Osteoblast (primary cell): ENCODE measurements at regions not wholly inside any gene's neighbourhood (a gene's known extent, or its start where the extent isn't known, plus 50 kb on each side); places are given as distances from the start of the nearest gene placed in this dataset.

Experiments
- DNase-seq: peaks from one replicate; pipeline ENCODE4 v3.0.0; 2011; ENCODE audit warnings: low spot score, mixed read lengths; ENCODE audit not compliant: insufficient read length; ENCODE audit errors: missing footprints
- H2AFZ ChIP-seq: 2 replicates; pipeline ENCODE4 v1.6.0; 2011; ENCODE audit warnings: mild to moderate bottlenecking, low read length
- H3K27ac ChIP-seq: 2 replicates; pipeline ENCODE4 v1.5.1; 2011; ENCODE audit warnings: mild to moderate bottlenecking, low read depth, low read length, moderate library complexity
- H3K27me3 ChIP-seq: 2 replicates; pipeline ENCODE4 v1.6.0; 2012; ENCODE audit warnings: mild to moderate bottlenecking, control low read depth, inconsistent platforms, low read length, moderate library complexity; ENCODE audit not compliant: insufficient read depth
- H3K36me3 ChIP-seq: 2 replicates; pipeline ENCODE4 v1.5.1; 2011; ENCODE audit warnings: mild to moderate bottlenecking, low read length, control low read depth, moderate library complexity; ENCODE audit not compliant: insufficient read depth
- H3K4me1 ChIP-seq: 2 replicates; pipeline ENCODE4 v1.5.1; 2011; ENCODE audit warnings: mild to moderate bottlenecking, low read length, control low read depth, moderate library complexity; ENCODE audit not compliant: insufficient read depth
- H3K4me2 ChIP-seq: 2 replicates; pipeline ENCODE4 v1.6.0; 2011; ENCODE audit warnings: mild to moderate bottlenecking, low read length; ENCODE audit not compliant: insufficient read depth
- H3K4me3 ChIP-seq: fragments of 200-600 bp; sonication (generic); 3 replicates; pipeline ENCODE4 v1.5.1; 2012; ENCODE audit warnings: mild to moderate bottlenecking, low read length, inconsistent platforms; ENCODE audit not compliant: insufficient read depth
- H3K79me2 ChIP-seq: 2 replicates; pipeline ENCODE4 v1.6.0; 2012; ENCODE audit warnings: mild to moderate bottlenecking, low read length, control low read depth, inconsistent platforms; ENCODE audit not compliant: insufficient read depth
- H3K9me3 ChIP-seq: 2 replicates; pipeline ENCODE4 v1.5.1; 2011; ENCODE audit warnings: low read depth, low read length, control low read depth
- H4K20me1 ChIP-seq: 2 replicates; pipeline ENCODE4 v1.6.0; 2012; ENCODE audit warnings: mild to moderate bottlenecking, low read length, control low read depth; ENCODE audit not compliant: insufficient read depth
- CTCF ChIP-seq: IDR thresholded peaks from 2 replicates; pipeline ENCODE4 v1.5.1; 2011; ENCODE audit warnings: mild to moderate bottlenecking, low read depth, low read length, moderate library complexity; ENCODE audit errors: extremely low read depth

- no peak for TF ChIP-seq CTCF
- H3K27ac ChIP-seq: no peak overlapping the region
- no peaks in the 10 kb centered on the region for H3K9me3 ChIP-seq
- H4K20me1 ChIP-seq: no peaks in the 10 kb centered on the region
- no peak for DNase-seq
- H3K79me2 ChIP-seq: no peaks in the 10 kb centered on the region
- H2AFZ ChIP-seq: no peak overlapping the region
- no peaks in the 10 kb centered on the region for H3K36me3 ChIP-seq
- no peaks in the 10 kb centered on the region for H3K27me3 ChIP-seq
- H3K4me3 ChIP-seq: no peak overlapping the region
- H3K4me2 ChIP-seq: no peak overlapping the region
- no peaks in the 10 kb centered on the region for H3K4me1 ChIP-seq
These were observed 463.9 kb upstream of the ATP2B1 start for GRCh38 chr12:90172524-90172923.

DNA sequence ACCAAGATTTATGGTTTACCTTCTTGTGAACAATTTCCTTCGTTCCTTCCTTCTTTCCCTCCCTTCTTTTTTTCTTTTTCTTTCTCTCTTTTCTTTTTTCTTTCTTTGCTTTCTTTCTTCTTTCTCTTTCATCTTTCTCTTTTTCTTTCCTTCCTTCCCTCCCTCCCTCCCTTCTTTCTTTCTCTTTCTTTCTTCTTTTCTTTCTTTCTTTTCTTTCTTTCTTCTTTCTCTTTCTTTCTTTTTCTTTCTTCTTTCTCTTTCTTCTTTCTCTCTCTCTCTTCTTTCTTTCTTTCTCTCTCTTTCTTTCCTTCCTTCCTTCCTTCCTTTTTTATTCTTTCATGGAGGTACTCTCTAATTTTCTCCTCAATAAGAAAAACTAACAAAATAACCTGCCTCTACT is 462.1 kb upstream of the ATP2B1 start:
- no peak for TF ChIP-seq CTCF
- Histone ChIP-seq H3K79me2 (no peaks in the 10 kb centered on the region), H2AFZ (no peak overlapping the region), H3K27ac (no peak overlapping the region), H3K36me3 (no peaks in the 10 kb centered on the region), H3K4me2 (no peak overlapping the region), H3K4me1 (no peaks in the 10 kb centered on the region), H3K9me3 (no peaks in the 10 kb centered on the region), H4K20me1 (no peaks in the 10 kb centered on the region), H3K4me3 (no peak overlapping the region), H3K27me3 (no peaks in the 10 kb centered on the region)
- no peak for DNase-seq

DNA sequence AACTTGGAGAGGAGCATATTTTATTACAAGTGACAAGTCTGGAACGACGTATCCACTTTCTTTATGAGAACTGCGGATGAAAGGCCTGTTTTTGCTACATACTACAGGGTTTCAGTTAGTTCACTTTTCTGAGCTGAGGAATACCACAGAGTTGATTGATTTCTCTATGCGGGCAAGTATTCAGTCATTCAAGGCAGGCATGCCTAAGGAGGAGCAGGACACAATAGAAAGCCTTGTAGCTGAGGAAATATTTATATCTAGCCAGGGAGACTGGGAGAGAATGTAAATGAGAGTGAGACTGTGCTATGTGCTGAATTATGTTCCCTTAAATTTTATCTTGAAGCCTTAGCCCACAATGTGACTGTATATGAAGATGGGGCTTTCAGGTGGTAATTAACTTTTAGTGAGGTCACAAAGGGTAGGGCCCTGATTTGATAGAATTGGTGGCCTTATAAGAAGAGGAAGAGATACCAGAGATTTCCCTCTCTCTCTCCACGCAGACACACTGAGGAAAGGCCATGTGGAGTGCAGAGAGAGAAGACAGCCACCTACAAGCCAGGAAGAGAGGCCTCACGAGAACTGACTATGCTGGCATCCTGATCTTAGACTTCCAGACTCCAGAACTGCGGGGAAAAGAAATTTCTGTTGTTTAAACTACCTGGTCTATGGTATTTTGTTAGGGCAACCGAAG is 459.0 kb upstream of the ATP2B1 start:
- Histone ChIP-seq H3K4me3 (no peak overlapping the region), H3K27ac (no peak overlapping the region), H3K79me2 (no peaks in the 10 kb centered on the region), H3K27me3 (no peaks in the 10 kb centered on the region), H3K9me3 (no peaks in the 10 kb centered on the region), H2AFZ (peak overlapping the region; percentile 25), H3K4me1 (no peaks in the 10 kb centered on the region), H3K36me3 (no peaks in the 10 kb centered on the region), H3K4me2 (no peak overlapping the region), H4K20me1 (no peaks in the 10 kb centered on the region)
- no peak for TF ChIP-seq CTCF
- no peak for DNase-seq

GRCh38 chr12:90166671-90167070 is 458.0 kb upstream of the ATP2B1 start:
- H3K27ac ChIP-seq: no peak overlapping the region
- no peaks in the 10 kb centered on the region for H3K79me2 ChIP-seq
- H3K4me3 ChIP-seq: no peak overlapping the region
- H2AFZ ChIP-seq: no peak overlapping the region
- H4K20me1 ChIP-seq: no peaks in the 10 kb centered on the region
- TF ChIP-seq CTCF: no peak
- no peaks in the 10 kb centered on the region for H3K4me1 ChIP-seq
- no peak overlapping the region for H3K4me2 ChIP-seq
- no peak for DNase-seq
- H3K36me3 ChIP-seq: no peaks in the 10 kb centered on the region
- no peaks in the 10 kb centered on the region for H3K27me3 ChIP-seq
- no peaks in the 10 kb centered on the region for H3K9me3 ChIP-seq
